Keratinocyte (primary cell): ENCODE measurements at regions not wholly inside any gene's neighbourhood (a gene's known extent, or its start where the extent isn't known, plus 50 kb on each side); places are given as distances from the start of the nearest gene placed in this dataset.

Experiments
- CTCF ChIP-seq, 3 experiments: IDR thresholded peaks in 1 of 3; conservative IDR thresholded peaks in 1 of 3; optimal IDR thresholded peaks in 1 of 3; 2 replicates in 2 of 3; 3 replicates in 1 of 3; pipeline versions ENCODE3 to v1.5.1; 2011; ENCODE audit warnings: low read length in 3 of 3, mild to moderate bottlenecking in 3 of 3, moderate library complexity in 2 of 3, control low read depth in 1 of 3, inconsistent platforms in 1 of 3; ENCODE audit not compliant: insufficient read depth in 2 of 3; ENCODE audit errors: extremely low read depth in 1 of 3
- EZH2 ChIP-seq: IDR thresholded peaks from one replicate; pipeline ENCODE4 v1.6.1; 2012; ENCODE audit warnings: inconsistent platforms, mild to moderate bottlenecking, low read length, moderate library complexity

- TF ChIP-seq EZH2 (no peak), CTCF (optimal IDR thresholded peaks at IDR 0.05 in 1 of 3, IDR thresholded peaks at IDR 0.05 in 1 of 3, conservative IDR thresholded peaks at IDR 0.05 in 1 of 3; ENCODE audit: extremely low read depth in 1 of 3, insufficient read depth in 2 of 3, low read length in 3 of 3) (no peak)
Measured at GRCh38 chr2:175326801-175327200, 145.3 kb upstream of the ATP5MC3 start.
